ENCODE measurements at regions not wholly inside any gene's neighbourhood (a gene's known extent, or its start where the extent isn't known, plus 50 kb on each side); places are given as distances from the start of the nearest gene placed in this dataset.
"Not testable (repeated sequence)": the region's sequence is repeated elsewhere in the genome, so short reads cannot be mapped to it uniquely, and the experiment has no call there.

DNA sequence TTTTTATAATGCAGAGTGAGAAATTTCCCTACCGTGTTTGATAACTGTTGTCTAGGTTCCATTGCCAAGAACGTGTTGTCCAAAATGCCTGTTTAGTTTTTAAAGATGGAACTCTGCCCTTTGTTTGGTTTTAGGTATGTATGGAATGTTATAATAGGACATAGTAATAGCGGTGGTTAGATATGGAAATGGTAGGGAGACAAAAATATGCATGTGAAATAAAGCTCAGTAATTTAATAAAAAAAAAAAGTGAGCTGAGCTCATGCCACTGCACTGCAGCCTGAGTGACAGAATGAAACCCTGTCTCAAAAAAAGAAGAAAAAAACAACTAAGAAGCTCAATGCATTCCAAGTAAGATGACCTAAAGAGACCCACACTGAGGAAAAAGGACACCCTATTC, 72.9 kb downstream of the ZNF783 start:
- DNase-seq: no peak

- no peak for DNase-seq
Observed at GRCh38 chr7:149348758-149349369, 86.9 kb downstream of the ZNF783 start.

GRCh38 chr7:149353739-149354504, 91.9 kb downstream of the ZNF783 start:
- DNase-seq: peak in 23 of 58 donors; percentile 1 to 64 (median 16)

- not testable (repeated sequence) for DNase-seq
Observed at GRCh38 chr7:149355035-149355389, 93.0 kb downstream of the ZNF783 start.

- DNase-seq: no peak
Observed at GRCh38 chr7:149355390-149356048, 93.5 kb downstream of the ZNF783 start.

GRCh38 chr7:149362696-149363095, 98.2 kb downstream of the ZNF777 start:
- no peak for DNase-seq

DNA sequence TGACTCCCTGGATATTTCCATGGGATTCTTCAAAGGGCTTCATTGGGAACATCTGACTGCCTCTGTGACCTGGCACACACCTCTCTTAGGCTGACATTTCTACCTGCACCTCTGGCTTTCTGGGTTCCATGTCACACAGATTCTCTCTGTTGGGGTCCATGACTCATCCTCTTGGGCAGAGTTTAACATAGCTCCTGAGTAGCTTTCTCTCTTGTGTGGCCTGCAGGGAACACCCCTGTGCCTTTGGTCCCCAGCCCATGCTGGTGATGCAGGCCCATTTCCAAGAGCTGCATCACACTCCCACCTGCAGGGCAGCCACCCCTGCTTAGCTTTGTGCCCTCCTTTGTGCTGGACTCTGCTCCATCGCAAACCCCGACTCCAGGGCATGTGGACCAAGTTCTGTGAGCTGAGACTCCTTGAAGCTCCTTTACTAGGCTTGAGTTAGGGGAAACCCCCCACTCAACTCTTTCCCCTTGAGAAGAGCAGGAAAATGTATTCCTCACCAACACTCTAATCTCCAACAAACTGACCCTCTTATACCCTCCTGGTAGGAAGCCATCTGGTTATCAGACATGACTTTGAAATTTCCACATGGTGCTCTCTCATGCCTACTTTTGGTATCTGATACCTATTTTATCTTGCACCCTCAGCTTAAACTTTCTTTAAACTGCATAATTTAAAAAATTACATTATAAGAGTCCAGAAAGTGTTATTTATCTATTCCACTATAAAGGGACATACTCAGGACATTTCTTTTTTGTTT, 93.3 kb downstream of the ZNF777 start:
- no peak for DNase-seq

- DNase-seq: no peak
Observed at GRCh38 chr7:149369497-149369896, 91.4 kb downstream of the ZNF777 start.

GRCh38 chr7:149370790-149371189, 90.1 kb downstream of the ZNF777 start:
- no peak for DNase-seq

GRCh38 chr7:149373089-149373488, 87.8 kb downstream of the ZNF777 start:
- DNase-seq: no peak

DNA sequence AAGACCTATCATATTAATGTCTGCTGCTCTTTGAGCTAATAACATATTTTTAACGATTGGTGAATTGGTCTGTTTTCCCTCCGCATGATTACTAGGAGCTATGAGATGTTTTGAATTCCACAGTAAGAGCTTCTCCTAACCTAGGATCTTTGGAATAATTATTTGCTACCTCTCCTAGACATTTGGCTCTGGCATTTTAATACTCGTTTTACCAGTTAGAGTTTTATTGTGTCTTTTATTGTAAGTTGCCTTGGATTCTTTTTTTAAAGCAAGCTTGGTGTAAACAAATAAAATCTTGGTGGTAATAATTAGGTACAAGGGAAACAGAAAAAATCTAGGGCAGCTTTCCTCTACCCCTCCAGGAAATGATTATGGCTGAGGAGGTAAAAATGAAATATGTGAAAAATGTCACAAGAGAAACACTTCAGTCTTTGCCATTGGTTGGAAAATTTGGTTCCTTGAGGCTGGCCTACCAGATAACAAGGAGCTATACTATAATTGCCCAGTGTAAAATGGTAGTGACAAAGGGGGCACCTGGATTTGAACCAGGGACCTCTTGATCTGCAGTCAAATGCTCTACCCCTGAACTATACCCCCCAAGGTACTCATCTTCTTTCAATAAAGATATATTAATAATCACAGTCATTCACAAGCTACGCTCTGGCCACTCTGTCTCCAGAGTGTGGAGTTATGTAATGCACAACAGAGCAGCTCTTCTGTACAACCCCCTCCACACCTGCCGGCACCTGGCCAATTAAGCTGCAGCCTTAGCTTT, 85.4 kb downstream of the ZNF777 start:
- DNase-seq: no peak

DNA sequence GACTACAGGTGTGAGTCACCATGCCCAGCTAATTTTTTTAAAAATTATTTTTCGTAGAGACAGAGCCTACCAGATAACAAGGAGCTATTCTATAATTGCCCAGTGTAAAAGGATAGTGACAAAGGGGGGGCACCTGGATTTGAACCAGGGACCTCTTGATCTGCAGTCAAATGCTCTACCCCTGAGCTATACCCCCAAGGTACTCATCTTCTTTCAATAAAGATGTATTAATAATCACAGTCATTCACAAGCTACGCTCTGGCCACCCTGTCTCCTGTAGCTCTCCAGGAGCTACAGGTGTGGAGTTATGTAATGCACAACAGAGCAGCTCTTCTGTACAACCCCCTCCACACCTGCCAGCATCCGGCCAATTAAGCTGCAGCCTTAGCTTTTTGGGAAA, 83.5 kb downstream of the ZNF777 start:
- no peak for DNase-seq

GRCh38 chr7:149379625-149380024, 81.2 kb downstream of the ZNF777 start:
- DNase-seq: no peak

GRCh38 chr7:149381245-149381644, 79.6 kb downstream of the ZNF777 start:
- DNase-seq: no peak

Data from anterior cingulate cortex (tissue), 58 donors.